ENCODE measurements at regions not wholly inside any gene's neighbourhood (a gene's known extent, or its start where the extent isn't known, plus 50 kb on each side); places are given as distances from the start of the nearest gene placed in this dataset.
"Not testable (repeated sequence)": the region's sequence is repeated elsewhere in the genome, so short reads cannot be mapped to it uniquely, and the experiment has no call there.

- no peaks in the 10 kb centered on the region for H3K36me3 Mint-ChIP-seq (ENCODE audit: insufficient read depth)
- no peak for DNase-seq
- H3K4me1 Mint-ChIP-seq (ENCODE audit: low read depth in 2 of 2) = no peaks in the 10 kb centered on the region
- no peak for ATAC-seq (replicated peaks)
- no peaks in the 10 kb centered on the region for H3K27me3 Mint-ChIP-seq
- H3K9me3 Mint-ChIP-seq = peaks cover 16 to 23% of the 10 kb centered on the region in 2 donors
- no peak overlapping the region for H3K4me3 Mint-ChIP-seq
- H3K27ac Mint-ChIP-seq = no peak overlapping the region
These were observed 332.6 kb upstream of the TBX18 start for GRCh38 chr6:85096976-85097375.

- H3K36me3 Mint-ChIP-seq (ENCODE audit: insufficient read depth) = no peaks in the 10 kb centered on the region
- H3K4me1 Mint-ChIP-seq (ENCODE audit: low read depth in 2 of 2) = no peaks in the 10 kb centered on the region
- no peaks in the 10 kb centered on the region for H3K27me3 Mint-ChIP-seq
- peaks cover 12 to 13% of the 10 kb centered on the region in 2 donors for H3K9me3 Mint-ChIP-seq
- ATAC-seq (replicated peaks) (no peak), DNase-seq (no peak)
- no peak overlapping the region for H3K4me3 Mint-ChIP-seq
- H3K27ac Mint-ChIP-seq = no peak overlapping the region
These were observed 327.8 kb upstream of the TBX18 start for GRCh38 chr6:85092226-85092625.

- Mint-ChIP-seq H3K4me1 (ENCODE audit: low read depth in 2 of 2) (no peaks in the 10 kb centered on the region), H3K9me3 (peaks cover 5 to 13% of the 10 kb centered on the region in 2 donors), H3K4me3 (no peak overlapping the region), H3K36me3 (ENCODE audit: insufficient read depth) (no peaks in the 10 kb centered on the region), H3K27ac (no peak overlapping the region), H3K27me3 (no peaks in the 10 kb centered on the region)
- DNase-seq (no peak), ATAC-seq (replicated peaks) (no peak)
These were observed 324.9 kb upstream of the TBX18 start for GRCh38 chr6:85089255-85089654.

- Mint-ChIP-seq H3K4me1 (ENCODE audit: low read depth in 2 of 2) (no peaks in the 10 kb centered on the region), H3K27me3 (no peaks in the 10 kb centered on the region), H3K9me3 (peaks cover 3 to 20% of the 10 kb centered on the region in 2 donors), H3K36me3 (ENCODE audit: insufficient read depth) (no peaks in the 10 kb centered on the region), H3K27ac (no peak overlapping the region), H3K4me3 (no peak overlapping the region)
- DNase-seq (no peak), ATAC-seq (replicated peaks) (no peak)
These were observed 321.5 kb upstream of the TBX18 start for GRCh38 chr6:85085875-85086274.

GRCh38 chr6:85081102-85081501, 316.7 kb upstream of the TBX18 start:
- H3K9me3 Mint-ChIP-seq = peaks cover 0 to 25% of the 10 kb centered on the region in 2 donors
- DNase-seq (no peak), ATAC-seq (replicated peaks) (no peak)
- H3K4me3 Mint-ChIP-seq = no peak overlapping the region
- H3K27me3 Mint-ChIP-seq = no peaks in the 10 kb centered on the region
- no peaks in the 10 kb centered on the region for H3K4me1 Mint-ChIP-seq (ENCODE audit: low read depth in 2 of 2)
- no peak overlapping the region for H3K27ac Mint-ChIP-seq
- peaks cover 4% of the 10 kb centered on the region for H3K36me3 Mint-ChIP-seq (ENCODE audit: insufficient read depth)

- no peak for ATAC-seq (replicated peaks)
- Mint-ChIP-seq H3K4me3 (no peak overlapping the region), H3K4me1 (ENCODE audit: low read depth in 2 of 2) (no peaks in the 10 kb centered on the region), H3K27ac (no peak overlapping the region), H3K27me3 (no peaks in the 10 kb centered on the region), H3K9me3 (peaks cover 2 to 20% of the 10 kb centered on the region in 2 donors), H3K36me3 (ENCODE audit: insufficient read depth) (peaks cover 4% of the 10 kb centered on the region)
- no peak for DNase-seq
These were observed 315.4 kb upstream of the TBX18 start for GRCh38 chr6:85079761-85080160.

GRCh38 chr6:85078058-85078457, 313.7 kb upstream of the TBX18 start:
- Mint-ChIP-seq H3K4me3 (no peak overlapping the region), H3K27ac (no peak overlapping the region), H3K4me1 (ENCODE audit: low read depth in 2 of 2) (no peaks in the 10 kb centered on the region), H3K9me3 (peaks cover 2 to 20% of the 10 kb centered on the region in 2 donors), H3K36me3 (ENCODE audit: insufficient read depth) (peaks cover 4% of the 10 kb centered on the region), H3K27me3 (no peaks in the 10 kb centered on the region)
- DNase-seq = no peak
- no peak for ATAC-seq (replicated peaks)

- no peaks in the 10 kb centered on the region for H3K4me1 Mint-ChIP-seq (ENCODE audit: low read depth in 2 of 2)
- ATAC-seq (replicated peaks) = no peak
- peaks cover 2 to 20% of the 10 kb centered on the region in 2 donors for H3K9me3 Mint-ChIP-seq
- no peak overlapping the region for H3K27ac Mint-ChIP-seq
- H3K27me3 Mint-ChIP-seq = no peaks in the 10 kb centered on the region
- no peak for DNase-seq
- H3K36me3 Mint-ChIP-seq (ENCODE audit: insufficient read depth) = peaks cover 4% of the 10 kb centered on the region
- no peak overlapping the region for H3K4me3 Mint-ChIP-seq
These were observed 312.7 kb upstream of the TBX18 start for GRCh38 chr6:85077098-85077497.

- H3K9me3 Mint-ChIP-seq; H3K27me3 Mint-ChIP-seq; DNase-seq; H3K27ac Mint-ChIP-seq; ATAC-seq (replicated peaks); H3K36me3 Mint-ChIP-seq (ENCODE audit: insufficient read depth); H3K4me3 Mint-ChIP-seq; H3K4me1 Mint-ChIP-seq (ENCODE audit: low read depth in 2 of 2): not testable (repeated sequence)
These were observed 307.4 kb upstream of the TBX18 start for GRCh38 chr6:85071845-85072244.

- Mint-ChIP-seq H3K4me1 (ENCODE audit: low read depth in 2 of 2) (no peaks in the 10 kb centered on the region), H3K9me3 (peaks cover 0 to 1% of the 10 kb centered on the region in 2 donors), H3K4me3 (no peak overlapping the region), H3K27ac (no peak overlapping the region), H3K27me3 (no peaks in the 10 kb centered on the region), H3K36me3 (ENCODE audit: insufficient read depth) (no peaks in the 10 kb centered on the region)
- no peak for ATAC-seq (replicated peaks)
- DNase-seq = no peak
These were observed 305.2 kb upstream of the TBX18 start for GRCh38 chr6:85069577-85069976.

- Mint-ChIP-seq H3K4me1 (ENCODE audit: low read depth in 2 of 2) (no peaks in the 10 kb centered on the region), H3K36me3 (ENCODE audit: insufficient read depth) (no peaks in the 10 kb centered on the region), H3K4me3 (no peak overlapping the region), H3K27ac (no peak overlapping the region), H3K27me3 (no peaks in the 10 kb centered on the region), H3K9me3 (peaks cover 0 to 1% of the 10 kb centered on the region in 2 donors)
- no peak for ATAC-seq (replicated peaks)
- DNase-seq = no peak
These were observed 303.8 kb upstream of the TBX18 start for GRCh38 chr6:85068221-85068620.

- no peak for ATAC-seq (replicated peaks)
- H3K27me3 Mint-ChIP-seq = no peaks in the 10 kb centered on the region
- H3K36me3 Mint-ChIP-seq (ENCODE audit: insufficient read depth) = no peaks in the 10 kb centered on the region
- no peak overlapping the region for H3K27ac Mint-ChIP-seq
- no peak for DNase-seq
- H3K9me3 Mint-ChIP-seq = peaks cover 0 to 1% of the 10 kb centered on the region in 2 donors
- no peaks in the 10 kb centered on the region for H3K4me1 Mint-ChIP-seq (ENCODE audit: low read depth in 2 of 2)
- no peak overlapping the region for H3K4me3 Mint-ChIP-seq
These were observed 301.9 kb upstream of the TBX18 start for GRCh38 chr6:85066266-85066665.

GRCh38 chr6:85065831-85066230, 301.4 kb upstream of the TBX18 start:
- H3K4me1 Mint-ChIP-seq (ENCODE audit: low read depth in 2 of 2) = no peaks in the 10 kb centered on the region
- H3K27me3 Mint-ChIP-seq = no peaks in the 10 kb centered on the region
- peaks cover 0 to 1% of the 10 kb centered on the region in 2 donors for H3K9me3 Mint-ChIP-seq
- no peaks in the 10 kb centered on the region for H3K36me3 Mint-ChIP-seq (ENCODE audit: insufficient read depth)
- no peak for ATAC-seq (replicated peaks)
- no peak overlapping the region for H3K4me3 Mint-ChIP-seq
- no peak for DNase-seq
- H3K27ac Mint-ChIP-seq = no peak overlapping the region

GRCh38 chr6:85063611-85064010, 299.2 kb upstream of the TBX18 start:
- no peaks in the 10 kb centered on the region for H3K4me1 Mint-ChIP-seq (ENCODE audit: low read depth in 2 of 2)
- no peaks in the 10 kb centered on the region for H3K27me3 Mint-ChIP-seq
- H3K9me3 Mint-ChIP-seq = peaks cover 0 to 1% of the 10 kb centered on the region in 2 donors
- ATAC-seq (replicated peaks) (no peak), DNase-seq (no peak)
- no peak overlapping the region for H3K4me3 Mint-ChIP-seq
- no peaks in the 10 kb centered on the region for H3K36me3 Mint-ChIP-seq (ENCODE audit: insufficient read depth)
- no peak overlapping the region for H3K27ac Mint-ChIP-seq

GRCh38 chr6:85062884-85063283, 298.5 kb upstream of the TBX18 start:
- H3K9me3 Mint-ChIP-seq = no peaks in the 10 kb centered on the region
- H3K4me3 Mint-ChIP-seq = no peak overlapping the region
- no peak overlapping the region for H3K27ac Mint-ChIP-seq
- no peak for DNase-seq
- no peaks in the 10 kb centered on the region for H3K36me3 Mint-ChIP-seq (ENCODE audit: insufficient read depth)
- no peak for ATAC-seq (replicated peaks)
- no peaks in the 10 kb centered on the region for H3K4me1 Mint-ChIP-seq (ENCODE audit: low read depth in 2 of 2)
- H3K27me3 Mint-ChIP-seq = no peaks in the 10 kb centered on the region
